GM21717 (cell line): ENCODE measurements at regions not wholly inside any gene's neighbourhood (a gene's known extent, or its start where the extent isn't known, plus 50 kb on each side); places are given as distances from the start of the nearest gene placed in this dataset.

Experiments used
- ATAC-seq: cut with Tn5 transposase; IDR thresholded peaks from one replicate; pipeline ENCODE4 v1.9.1; 2021; ENCODE audit warnings: mild to moderate bottlenecking, moderate library complexity; ENCODE audit not compliant: unreplicated experiment

- no peak for ATAC-seq
Measured at GRCh38 chr20:63089051-63089907, 82.5 kb upstream of the BHLHE23 start.

- no peak for ATAC-seq
Measured at GRCh38 chr20:63087872-63088680, 81.3 kb upstream of the BHLHE23 start.

GRCh38 chr20:63087236-63087871 is 80.6 kb upstream of the BHLHE23 start:
- ATAC-seq: no peak

- ATAC-seq: no peak
Measured at GRCh38 chr20:63086421-63087235, 79.9 kb upstream of the BHLHE23 start.

GRCh38 chr20:63085151-63085861 is 78.5 kb upstream of the BHLHE23 start:
- ATAC-seq: no peak

GRCh38 chr20:63084563-63084927 is 77.8 kb upstream of the BHLHE23 start:
- no peak for ATAC-seq

DNA sequence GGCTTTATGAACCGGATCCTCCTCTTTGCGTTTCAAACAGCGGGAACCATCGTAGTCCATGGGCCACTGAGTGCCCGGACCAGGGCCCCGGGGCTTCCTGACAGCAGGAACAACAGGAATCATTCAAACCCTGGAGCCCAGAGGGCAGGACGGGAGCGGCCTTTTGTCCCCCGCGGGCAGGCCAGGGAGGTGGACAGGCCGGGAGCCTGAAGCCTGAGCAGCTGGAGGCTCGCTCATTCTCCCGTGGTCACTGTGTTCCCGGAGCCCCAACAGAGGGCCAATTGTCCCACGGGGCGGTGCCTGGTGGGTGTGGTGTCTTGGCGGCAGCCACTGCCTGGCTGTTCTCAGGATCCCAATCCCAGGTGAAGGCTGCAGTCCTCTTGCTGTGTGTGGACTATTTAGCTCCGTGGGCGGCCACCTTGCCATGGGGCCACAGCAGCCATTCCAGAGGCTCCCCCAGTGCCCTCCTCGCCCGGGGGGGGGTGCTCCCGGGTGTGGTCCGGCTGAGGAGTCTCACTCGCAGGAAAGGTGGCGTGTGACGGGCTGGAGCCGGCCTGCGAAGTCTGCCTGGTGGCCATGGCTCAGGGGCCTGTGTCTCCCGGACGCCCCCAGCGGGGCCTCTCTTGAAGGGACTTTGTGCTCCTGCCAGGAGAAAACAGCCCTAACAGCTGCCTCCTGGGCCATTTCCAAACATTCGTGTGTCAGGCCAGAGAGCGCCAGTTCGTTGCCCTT is 77.2 kb upstream of the BHLHE23 start:
- no peak for ATAC-seq

DNA sequence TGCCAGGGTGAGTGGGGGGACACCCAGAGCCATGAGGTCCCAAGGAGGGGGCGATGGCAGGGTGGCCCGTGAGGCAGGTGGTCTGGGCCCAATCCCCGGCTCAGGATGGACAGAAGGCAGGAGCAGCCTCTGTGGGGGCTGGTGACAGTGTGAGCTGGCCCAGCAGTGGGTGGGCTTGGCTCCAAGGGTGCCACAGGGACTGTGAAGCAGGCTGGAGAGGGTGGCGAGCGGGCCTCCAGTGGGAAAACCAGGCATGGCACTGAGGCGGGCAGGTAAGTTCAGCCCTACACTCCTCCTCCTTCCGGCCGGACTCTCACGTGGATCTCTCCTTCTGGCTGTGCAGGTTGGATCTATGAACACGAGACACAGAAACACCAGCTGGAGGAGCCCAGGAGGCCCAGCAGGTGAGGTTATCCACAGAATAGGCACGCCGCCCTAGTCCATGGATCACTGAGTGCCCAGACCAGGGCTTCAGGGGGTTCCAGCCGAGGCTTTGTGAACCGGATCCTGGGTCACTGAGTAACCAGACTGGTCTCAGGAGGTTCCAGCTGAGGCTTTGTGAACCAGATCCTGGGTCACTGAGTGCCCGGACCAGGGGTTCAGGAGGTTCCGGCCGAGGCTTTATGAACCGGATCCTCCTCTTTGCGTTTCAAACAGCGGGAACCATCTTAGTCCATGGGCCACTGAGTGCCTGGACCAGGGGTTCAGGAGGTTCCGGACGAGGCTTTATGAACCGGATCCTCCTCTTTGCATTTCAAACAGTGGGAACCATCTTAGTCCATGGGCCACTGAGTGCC is 76.4 kb upstream of the BHLHE23 start:
- ATAC-seq: no peak

DNA sequence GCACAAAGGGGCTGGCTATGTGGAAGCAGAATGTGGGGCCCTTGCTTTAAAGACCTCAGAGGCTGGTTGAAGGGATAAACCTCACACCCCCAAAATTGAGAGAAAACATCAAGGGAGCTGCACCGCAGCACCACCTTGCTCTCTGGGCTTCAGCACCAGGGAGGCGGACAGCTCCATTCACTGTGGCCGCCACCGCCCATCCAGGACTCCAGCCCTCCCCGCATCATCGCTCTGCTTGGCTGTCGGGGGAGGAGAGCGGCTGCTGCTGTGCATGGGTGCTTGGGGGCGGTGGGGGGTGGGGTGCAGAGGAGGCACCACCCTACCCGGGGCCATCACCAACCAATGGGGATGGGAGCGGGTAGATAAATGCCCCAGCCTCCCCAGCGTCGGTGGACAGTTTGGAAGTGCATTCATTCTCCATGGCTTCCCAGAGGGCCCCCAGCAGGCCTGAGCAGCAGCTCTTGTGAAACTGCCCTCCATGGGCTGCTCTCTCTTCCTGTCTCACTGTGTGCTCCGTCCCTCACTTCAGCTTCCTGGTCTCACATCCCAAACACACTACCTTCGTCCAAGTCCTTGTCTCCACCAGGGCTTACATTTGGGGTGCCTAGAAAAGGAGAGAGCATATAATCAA is 75.7 kb upstream of the BHLHE23 start:
- ATAC-seq: no peak

- no peak for ATAC-seq
Measured at GRCh38 chr20:63081831-63082230, 75.1 kb upstream of the BHLHE23 start.

DNA sequence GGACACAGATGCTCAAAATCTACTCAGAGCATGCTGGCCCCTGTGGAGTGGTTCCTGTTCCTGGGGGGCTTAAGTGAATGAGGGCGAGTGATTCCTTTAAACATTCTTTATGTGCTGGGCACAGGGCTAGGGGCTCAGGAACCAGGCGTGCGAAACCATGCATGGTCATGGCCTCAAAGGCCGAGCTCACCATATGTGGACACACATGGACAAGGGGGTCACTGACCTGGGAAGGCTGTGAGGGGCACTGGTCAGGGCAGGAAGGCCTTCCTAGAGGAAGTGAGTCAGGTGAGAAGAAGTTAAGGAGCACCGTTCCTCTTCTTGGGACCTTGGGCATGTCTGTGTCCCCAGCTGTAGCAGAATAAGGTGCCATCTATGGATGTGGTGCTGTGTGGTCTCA is 74.6 kb upstream of the BHLHE23 start:
- ATAC-seq: no peak

- no peak for ATAC-seq
Measured at GRCh38 chr20:63080811-63081210, 74.0 kb upstream of the BHLHE23 start.

DNA sequence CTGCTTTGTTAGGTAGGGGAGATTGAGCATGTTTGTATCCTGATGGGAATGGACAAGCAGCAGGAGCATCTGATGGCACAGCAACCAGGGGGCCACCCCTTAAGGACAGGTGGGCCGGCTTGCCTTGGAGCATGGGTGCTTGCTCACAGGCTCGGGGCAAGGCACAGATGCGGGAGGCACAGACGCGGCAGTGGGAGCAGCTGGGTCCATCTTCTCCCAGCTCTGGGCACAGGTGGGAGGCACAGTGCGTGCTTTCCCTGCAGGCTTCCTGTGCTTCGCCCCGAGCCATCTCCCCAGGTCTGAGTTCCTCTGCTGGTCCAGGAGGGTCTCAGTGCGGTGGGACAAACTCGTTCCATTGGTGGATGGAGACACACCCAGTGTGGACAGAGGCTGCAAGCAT is 73.6 kb upstream of the BHLHE23 start:
- ATAC-seq: no peak

DNA sequence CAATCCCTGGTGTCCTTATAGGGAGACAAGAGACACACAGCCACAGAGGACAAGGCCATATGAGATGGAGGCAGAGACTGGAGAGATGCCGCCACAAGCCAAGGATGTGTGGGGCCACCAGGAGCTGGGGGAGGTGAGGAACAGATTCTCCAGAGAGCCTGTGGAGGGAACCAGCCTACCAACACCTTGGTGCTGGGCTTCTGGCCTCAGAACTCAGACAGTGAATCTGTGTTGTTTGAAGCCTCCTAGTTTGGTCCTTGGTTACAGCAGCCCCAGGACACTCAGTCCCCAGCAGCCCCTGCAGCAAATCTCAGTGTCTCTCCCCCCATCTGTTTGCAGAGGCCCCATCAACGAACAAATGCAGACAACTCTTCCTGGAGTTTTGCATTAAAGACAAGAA is 73.2 kb upstream of the BHLHE23 start:
- ATAC-seq: no peak

DNA sequence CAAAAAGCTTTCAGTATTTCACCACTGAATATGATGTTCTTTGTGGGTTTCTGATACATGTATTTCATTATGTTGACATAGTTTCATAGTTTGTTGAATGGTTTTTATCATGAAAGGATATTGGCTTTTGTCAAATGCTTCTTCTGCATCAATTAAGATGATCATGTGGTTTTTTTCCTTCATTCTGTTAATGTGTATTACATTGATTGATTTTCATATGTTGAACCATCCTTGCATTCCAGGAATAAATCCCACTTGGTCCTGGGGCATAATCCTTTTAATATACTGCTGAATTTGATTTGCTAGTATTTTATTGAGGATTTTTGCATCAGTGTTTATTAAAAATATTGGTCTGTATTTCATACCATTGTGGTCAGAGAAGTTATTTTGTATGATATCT is 70.9 kb upstream of the BHLHE23 start:
- no peak for ATAC-seq

DNA sequence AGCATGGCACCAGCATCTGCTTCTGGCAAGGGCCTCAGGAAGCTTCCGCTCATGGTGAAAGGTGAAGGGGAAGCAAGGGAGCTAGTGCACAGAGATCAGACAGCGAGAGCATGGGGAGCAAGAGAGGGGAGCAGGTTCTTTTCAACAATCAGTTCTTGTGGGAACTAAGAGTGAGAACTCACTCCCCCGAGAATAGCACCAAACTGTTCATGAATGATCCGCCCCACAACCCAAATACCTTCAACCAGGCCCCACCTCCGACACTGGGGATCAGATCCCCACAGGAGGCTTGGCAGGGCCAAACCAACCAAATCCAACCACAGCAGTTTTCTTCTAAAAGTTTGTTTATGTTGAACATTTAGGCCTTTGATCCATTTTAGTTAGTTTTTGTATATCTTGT is 69.7 kb upstream of the BHLHE23 start:
- no peak for ATAC-seq

GRCh38 chr20:63074631-63075030 is 67.9 kb upstream of the BHLHE23 start:
- no peak for ATAC-seq

DNA sequence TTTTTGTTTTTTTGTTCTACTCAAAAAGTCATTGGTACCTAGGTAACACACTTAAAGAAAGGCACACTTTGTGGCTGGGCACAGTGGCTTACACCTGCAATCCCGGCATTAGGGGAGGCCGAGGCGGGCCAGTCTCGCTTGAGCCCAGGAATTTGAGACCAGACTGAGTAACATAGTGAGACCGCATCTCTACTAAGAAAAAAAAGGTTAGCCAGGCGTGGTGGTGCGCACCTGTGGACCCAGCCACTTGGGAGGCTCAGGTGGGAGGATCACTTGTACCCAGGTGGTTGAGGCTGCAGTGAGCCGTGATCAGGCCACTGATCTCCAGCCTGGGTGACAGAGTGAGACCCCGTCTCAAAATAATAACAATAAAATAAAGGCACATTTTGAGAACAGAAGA is 67.4 kb upstream of the BHLHE23 start:
- ATAC-seq: no peak

- ATAC-seq: no peak
Measured at GRCh38 chr20:63073738-63074065, 66.9 kb upstream of the BHLHE23 start.
